ENCODE measurements at regions not wholly inside any gene's neighbourhood (a gene's known extent, or its start where the extent isn't known, plus 50 kb on each side); places are given as distances from the start of the nearest gene placed in this dataset.
"Not testable (repeated sequence)": the region's sequence is repeated elsewhere in the genome, so short reads cannot be mapped to it uniquely, and the experiment has no call there.

DNA sequence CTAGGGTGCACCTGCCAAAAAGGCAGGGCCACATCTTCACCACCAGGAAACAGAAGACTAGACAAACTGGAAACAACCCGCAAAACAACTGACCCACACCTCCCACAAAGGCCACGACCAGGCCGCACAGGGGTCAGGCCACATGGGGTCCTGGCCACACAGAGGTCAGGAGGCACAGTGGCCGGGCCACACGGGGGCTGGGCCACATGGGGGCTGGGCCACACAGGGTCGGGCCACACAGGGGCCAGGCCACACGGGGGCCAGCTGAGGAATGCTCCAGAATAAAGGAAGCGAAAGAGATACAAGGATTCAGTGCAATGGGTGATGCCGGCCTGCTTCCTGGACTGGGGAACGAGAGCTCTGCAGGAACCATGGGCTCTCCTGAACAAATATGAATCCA lies 91.6 kb downstream of the OLFM1 start:
- CTCF ChIA-PET: no interaction called here
- Histone ChIP-seq H3K4me3 (ENCODE audit: low read depth, low read length) (no peak overlapping the region), H3K36me3 (ENCODE audit: control insufficient read depth, insufficient read depth, low read length) (no peaks in the 10 kb centered on the region), H3K27me3 (ENCODE audit: control insufficient read depth, insufficient read depth, low read length) (no peaks in the 10 kb centered on the region)
- POLR2A ChIA-PET: no interaction called here
- DNase-seq (ENCODE audit: low read depth): no peak
- TF ChIP-seq, protein P1, sequence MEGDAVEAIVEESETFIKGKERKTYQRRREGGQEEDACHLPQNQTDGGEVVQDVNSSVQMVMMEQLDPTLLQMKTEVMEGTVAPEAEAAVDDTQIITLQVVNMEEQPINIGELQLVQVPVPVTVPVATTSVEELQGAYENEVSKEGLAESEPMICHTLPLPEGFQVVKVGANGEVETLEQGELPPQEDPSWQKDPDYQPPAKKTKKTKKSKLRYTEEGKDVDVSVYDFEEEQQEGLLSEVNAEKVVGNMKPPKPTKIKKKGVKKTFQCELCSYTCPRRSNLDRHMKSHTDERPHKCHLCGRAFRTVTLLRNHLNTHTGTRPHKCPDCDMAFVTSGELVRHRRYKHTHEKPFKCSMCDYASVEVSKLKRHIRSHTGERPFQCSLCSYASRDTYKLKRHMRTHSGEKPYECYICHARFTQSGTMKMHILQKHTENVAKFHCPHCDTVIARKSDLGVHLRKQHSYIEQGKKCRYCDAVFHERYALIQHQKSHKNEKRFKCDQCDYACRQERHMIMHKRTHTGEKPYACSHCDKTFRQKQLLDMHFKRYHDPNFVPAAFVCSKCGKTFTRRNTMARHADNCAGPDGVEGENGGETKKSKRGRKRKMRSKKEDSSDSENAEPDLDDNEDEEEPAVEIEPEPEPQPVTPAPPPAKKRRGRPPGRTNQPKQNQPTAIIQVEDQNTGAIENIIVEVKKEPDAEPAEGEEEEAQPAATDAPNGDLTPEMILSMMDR (IDR thresholded peaks at IDR 0.05; ENCODE audit: insufficient read depth, low read depth, low read length): no peak

DNA sequence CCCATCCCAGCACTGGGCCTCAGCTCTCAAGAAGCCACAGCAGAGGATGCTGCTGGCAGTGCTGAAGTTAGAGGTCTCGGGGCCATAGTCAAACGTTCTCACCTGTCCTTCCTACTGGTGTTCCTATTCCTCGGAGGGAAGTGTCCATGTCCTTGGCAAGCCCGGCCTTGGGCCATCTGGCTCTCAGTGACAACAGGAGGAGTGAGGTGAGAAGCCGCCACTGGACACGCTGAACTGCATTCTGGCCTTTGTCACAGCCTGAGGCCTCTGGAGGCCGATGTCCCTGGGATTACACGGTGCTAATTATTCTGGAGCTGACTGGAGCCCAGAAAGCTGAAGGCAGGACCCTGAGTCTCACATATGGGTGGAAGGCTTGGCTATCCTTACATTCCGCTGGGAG lies 92.5 kb downstream of the OLFM1 start:
- no peak for DNase-seq (ENCODE audit: low read depth)
- TF ChIP-seq, protein P1 (IDR thresholded peaks at IDR 0.05; ENCODE audit: insufficient read depth, low read depth, low read length): no peak
- POLR2A ChIA-PET: no interaction called here
- no peak overlapping the region for H3K4me3 ChIP-seq (ENCODE audit: low read depth, low read length)
- H3K27me3 ChIP-seq (ENCODE audit: control insufficient read depth, insufficient read depth, low read length): no peaks in the 10 kb centered on the region
- CTCF ChIA-PET: no interaction called here
- no peaks in the 10 kb centered on the region for H3K36me3 ChIP-seq (ENCODE audit: control insufficient read depth, insufficient read depth, low read length)

DNA sequence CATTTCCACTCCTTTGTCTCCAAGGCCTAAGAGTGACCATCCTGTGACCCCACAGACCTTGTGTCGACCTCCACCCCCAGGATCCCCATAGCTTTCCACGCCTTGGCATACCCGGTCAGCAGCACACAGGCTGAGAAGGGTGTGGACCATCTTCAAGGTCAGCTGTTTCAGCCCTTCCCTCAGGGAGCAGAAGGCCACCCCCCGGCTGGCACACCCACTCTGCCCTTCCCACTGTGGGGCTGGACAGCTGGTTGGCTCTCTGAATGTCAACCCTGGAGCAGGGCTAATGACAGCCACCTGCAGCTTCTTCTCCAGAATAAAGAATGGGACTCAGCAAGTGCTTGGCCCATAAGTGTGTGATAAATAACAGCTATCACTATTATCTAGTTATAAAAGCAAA lies 93.1 kb downstream of the OLFM1 start:
- POLR2A ChIA-PET: no interaction called here
- DNase-seq (ENCODE audit: low read depth): no peak
- H3K36me3 ChIP-seq (ENCODE audit: control insufficient read depth, insufficient read depth, low read length): no peaks in the 10 kb centered on the region
- TF ChIP-seq, protein P1 (IDR thresholded peaks at IDR 0.05; ENCODE audit: insufficient read depth, low read depth, low read length): no peak
- CTCF ChIA-PET: no interaction called here
- no peaks in the 10 kb centered on the region for H3K27me3 ChIP-seq (ENCODE audit: control insufficient read depth, insufficient read depth, low read length)
- no peak overlapping the region for H3K4me3 ChIP-seq (ENCODE audit: low read depth, low read length)

DNA sequence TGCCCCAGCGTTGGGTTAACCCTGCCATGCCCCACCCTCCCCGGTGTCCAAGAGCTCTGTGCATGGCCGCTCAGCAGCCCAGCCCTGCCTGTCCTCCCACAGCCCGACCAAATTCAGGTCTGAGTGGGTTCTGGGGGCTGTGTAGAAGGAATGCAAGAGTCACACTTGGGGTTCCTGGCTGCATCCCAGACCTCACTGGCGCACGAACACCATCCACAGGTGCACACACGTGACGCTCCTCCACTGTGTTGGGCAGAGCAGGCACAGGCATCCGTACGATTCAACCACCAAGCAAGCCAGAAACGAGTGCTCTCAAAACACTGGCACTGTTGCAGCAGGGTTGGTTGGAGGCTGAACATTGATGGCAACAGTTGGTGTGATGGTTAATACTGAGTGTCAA lies 93.9 kb downstream of the OLFM1 start:
- ChIA-PET POLR2A (no interaction called here), CTCF (no interaction called here)
- TF ChIP-seq, protein P1 (IDR thresholded peaks at IDR 0.05; ENCODE audit: insufficient read depth, low read depth, low read length): no peak

DNA sequence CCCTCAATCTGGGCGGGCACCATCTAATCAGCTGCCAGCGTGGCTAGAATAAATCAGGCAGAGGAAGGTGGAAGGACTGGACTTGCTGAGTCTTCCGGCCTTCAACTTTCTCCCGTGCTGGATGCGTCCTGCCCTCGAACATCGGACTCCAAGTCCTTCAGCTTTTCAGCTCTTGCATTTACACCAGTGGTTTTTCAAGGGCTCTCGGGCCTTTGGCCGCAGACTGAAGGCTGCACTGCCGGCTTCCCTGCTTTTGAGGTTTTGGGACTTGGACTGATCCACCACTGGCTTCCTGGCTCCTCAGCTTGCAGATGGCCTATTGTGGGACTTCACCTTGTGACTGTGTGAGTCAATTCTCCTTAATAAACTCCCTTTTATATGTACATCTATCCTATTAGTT lies 94.4 kb downstream of the OLFM1 start:
- CTCF ChIA-PET; DNase-seq (ENCODE audit: low read depth); H3K36me3 ChIP-seq (ENCODE audit: control insufficient read depth, insufficient read depth, low read length); H3K27me3 ChIP-seq (ENCODE audit: control insufficient read depth, insufficient read depth, low read length); POLR2A ChIA-PET; H3K4me3 ChIP-seq (ENCODE audit: low read depth, low read length): not testable (repeated sequence)

More for the DNA sequence above, 93.9 kb downstream of the OLFM1 start:
- no peak for DNase-seq (ENCODE audit: low read depth)
- no peak overlapping the region for H3K4me3 ChIP-seq (ENCODE audit: low read depth, low read length)
- H3K27me3 ChIP-seq (ENCODE audit: control insufficient read depth, insufficient read depth, low read length): no peaks in the 10 kb centered on the region
- no peaks in the 10 kb centered on the region for H3K36me3 ChIP-seq (ENCODE audit: control insufficient read depth, insufficient read depth, low read length)

DNA sequence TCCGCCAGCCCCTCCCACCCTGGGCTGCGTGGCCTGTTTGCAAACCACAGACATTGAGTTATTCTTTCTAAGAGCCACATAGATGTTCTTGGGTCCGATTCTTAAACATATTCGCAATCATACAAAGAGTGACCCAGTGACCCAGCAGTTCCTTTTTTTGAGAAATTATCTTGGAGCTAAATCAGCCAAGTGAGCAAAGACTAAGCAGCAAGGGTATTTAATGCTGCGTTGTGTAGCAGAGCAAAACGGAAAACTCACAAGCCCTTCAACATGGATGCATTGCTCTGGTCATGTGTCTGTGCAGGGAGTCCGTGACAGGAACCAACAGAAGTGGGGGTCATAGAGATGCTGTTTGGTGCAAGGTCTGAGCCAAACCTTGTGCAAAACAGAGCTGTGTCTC lies 95.6 kb downstream of the OLFM1 start:
- Histone ChIP-seq H3K36me3 (ENCODE audit: control insufficient read depth, insufficient read depth, low read length) (no peaks in the 10 kb centered on the region), H3K27me3 (ENCODE audit: control insufficient read depth, insufficient read depth, low read length) (no peaks in the 10 kb centered on the region), H3K4me3 (ENCODE audit: low read depth, low read length) (no peak overlapping the region)
- TF ChIP-seq, protein P1 (IDR thresholded peaks at IDR 0.05; ENCODE audit: insufficient read depth, low read depth, low read length): no peak
- ChIA-PET POLR2A (no interaction called here), CTCF (no interaction called here)
- no peak for DNase-seq (ENCODE audit: low read depth)
